ENCODE measurements at regions not wholly inside any gene's neighbourhood (a gene's known extent, or its start where the extent isn't known, plus 50 kb on each side); places are given as distances from the start of the nearest gene placed in this dataset.

GRCh38 chrX:95640226-95640625 is 1044.4 kb upstream of the DIAPH2 start:
- no peaks in the 10 kb centered on the region for H4K20me1 ChIP-seq (ENCODE audit: insufficient read depth, low read length)
- H3K4me2 ChIP-seq (ENCODE audit: low read depth, low read length) = no peak overlapping the region
- no peak for FAIRE-seq
- no peak overlapping the region for H3K9ac ChIP-seq (ENCODE audit: insufficient read depth, low read depth, low read length)
- no peak overlapping the region for H3K27ac ChIP-seq (ENCODE audit: extremely low read length, insufficient read depth, low read length)
- H3K9me3 ChIP-seq (ENCODE audit: low read length) = no peaks in the 10 kb centered on the region
- in situ Hi-C loops (cut with HindIII; ENCODE audit: extremely low pct_ligation_motif_present, low pct_unique_long_range_greater_than_20kb) (no loop called here), intact Hi-C loops (cut with micrococcal nuclease; ENCODE audit: unreplicated experiment) (no loop called here)
- ChIA-PET CTCF (ENCODE audit: low intra/inter-chr PET ratio, low total read pairs) (no interaction called here), POLR2A (no interaction called here)
- WGBS (ENCODE audit: low lambda C conversion rate) = 0% methylated on average over 2 of the region's 2 CpGs
- H3K4me3 ChIP-seq (replicated peaks in 1 of 3; ENCODE audit: insufficient read depth in 1 of 3, low read depth in 2 of 3, low read length in 3 of 3) = no peak overlapping the region
- no peaks in the 10 kb centered on the region for H3K36me3 ChIP-seq (replicated peaks in 1 of 2; ENCODE audit: control insufficient read depth in 1 of 2, insufficient read depth in 2 of 2, low read length in 2 of 2)
- no TSS peak for BruUV-seq (replicated peaks)
- no peaks in the 10 kb centered on the region for H3K27me3 ChIP-seq (ENCODE audit: control insufficient read depth in 1 of 2, insufficient read depth in 2 of 2, low read length in 2 of 2)
- no peak overlapping the region for H2AFZ ChIP-seq (ENCODE audit: low read length)
- ATAC-seq = no peak
- no peaks in the 10 kb centered on the region for H3K79me2 ChIP-seq (ENCODE audit: insufficient read depth, low read length)
- no peaks in the 10 kb centered on the region for H3K4me1 ChIP-seq (ENCODE audit: insufficient read depth, low read length)
- DNase-seq (ENCODE audit: low spot score) = no peak
- TF ChIP-seq, protein P1, sequence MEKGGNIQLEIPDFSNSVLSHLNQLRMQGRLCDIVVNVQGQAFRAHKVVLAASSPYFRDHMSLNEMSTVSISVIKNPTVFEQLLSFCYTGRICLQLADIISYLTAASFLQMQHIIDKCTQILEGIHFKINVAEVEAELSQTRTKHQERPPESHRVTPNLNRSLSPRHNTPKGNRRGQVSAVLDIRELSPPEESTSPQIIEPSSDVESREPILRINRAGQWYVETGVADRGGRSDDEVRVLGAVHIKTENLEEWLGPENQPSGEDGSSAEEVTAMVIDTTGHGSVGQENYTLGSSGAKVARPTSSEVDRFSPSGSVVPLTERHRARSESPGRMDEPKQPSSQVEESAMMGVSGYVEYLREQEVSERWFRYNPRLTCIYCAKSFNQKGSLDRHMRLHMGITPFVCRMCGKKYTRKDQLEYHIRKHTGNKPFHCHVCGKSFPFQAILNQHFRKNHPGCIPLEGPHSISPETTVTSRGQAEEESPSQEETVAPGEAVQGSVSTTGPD (CRISPR knock-in tag; IDR thresholded peaks at IDR 0.05) = no peak
- TF ChIP-seq, protein P2, sequence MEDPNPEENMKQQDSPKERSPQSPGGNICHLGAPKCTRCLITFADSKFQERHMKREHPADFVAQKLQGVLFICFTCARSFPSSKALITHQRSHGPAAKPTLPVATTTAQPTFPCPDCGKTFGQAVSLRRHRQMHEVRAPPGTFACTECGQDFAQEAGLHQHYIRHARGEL (CRISPR knock-in tag; IDR thresholded peaks at IDR 0.05) = no peak
- no peak for TF ChIP-seq SKI (IDR thresholded peaks at IDR 0.05; ENCODE audit: partially characterized antibody)
- no peak for TF ChIP-seq ZNF7 (CRISPR knock-in tag; IDR thresholded peaks at IDR 0.05)
- TF ChIP-seq HINFP (CRISPR knock-in tag; IDR thresholded peaks at IDR 0.05; ENCODE audit: low read depth) = no peak
- TF ChIP-seq CENPX (CRISPR knock-in tag; IDR thresholded peaks at IDR 0.05) = no peak
- TF ChIP-seq ZNF138 (CRISPR knock-in tag; IDR thresholded peaks at IDR 0.05; ENCODE audit: low read depth) = no peak
- no peak for TF ChIP-seq NONO (IDR thresholded peaks at IDR 0.05)
- no peak for TF ChIP-seq NONO (CRISPR knock-in tag; conservative IDR thresholded peaks at IDR 0.05)
- no peak for TF ChIP-seq SRSF1 (optimal IDR thresholded peaks at IDR 0.05; ENCODE audit: low read depth, low read length)
- TF ChIP-seq KDM2A (CRISPR knock-in tag; IDR thresholded peaks at IDR 0.05; ENCODE audit: borderline replicate concordance, low read depth) = no peak
- no peak for TF ChIP-seq BRD4 (CRISPR knock-in tag; IDR thresholded peaks at IDR 0.05)
- TF ChIP-seq ZNF235 (CRISPR knock-in tag; IDR thresholded peaks at IDR 0.05; ENCODE audit: borderline replicate concordance) = no peak
- TF ChIP-seq, protein P3, sequence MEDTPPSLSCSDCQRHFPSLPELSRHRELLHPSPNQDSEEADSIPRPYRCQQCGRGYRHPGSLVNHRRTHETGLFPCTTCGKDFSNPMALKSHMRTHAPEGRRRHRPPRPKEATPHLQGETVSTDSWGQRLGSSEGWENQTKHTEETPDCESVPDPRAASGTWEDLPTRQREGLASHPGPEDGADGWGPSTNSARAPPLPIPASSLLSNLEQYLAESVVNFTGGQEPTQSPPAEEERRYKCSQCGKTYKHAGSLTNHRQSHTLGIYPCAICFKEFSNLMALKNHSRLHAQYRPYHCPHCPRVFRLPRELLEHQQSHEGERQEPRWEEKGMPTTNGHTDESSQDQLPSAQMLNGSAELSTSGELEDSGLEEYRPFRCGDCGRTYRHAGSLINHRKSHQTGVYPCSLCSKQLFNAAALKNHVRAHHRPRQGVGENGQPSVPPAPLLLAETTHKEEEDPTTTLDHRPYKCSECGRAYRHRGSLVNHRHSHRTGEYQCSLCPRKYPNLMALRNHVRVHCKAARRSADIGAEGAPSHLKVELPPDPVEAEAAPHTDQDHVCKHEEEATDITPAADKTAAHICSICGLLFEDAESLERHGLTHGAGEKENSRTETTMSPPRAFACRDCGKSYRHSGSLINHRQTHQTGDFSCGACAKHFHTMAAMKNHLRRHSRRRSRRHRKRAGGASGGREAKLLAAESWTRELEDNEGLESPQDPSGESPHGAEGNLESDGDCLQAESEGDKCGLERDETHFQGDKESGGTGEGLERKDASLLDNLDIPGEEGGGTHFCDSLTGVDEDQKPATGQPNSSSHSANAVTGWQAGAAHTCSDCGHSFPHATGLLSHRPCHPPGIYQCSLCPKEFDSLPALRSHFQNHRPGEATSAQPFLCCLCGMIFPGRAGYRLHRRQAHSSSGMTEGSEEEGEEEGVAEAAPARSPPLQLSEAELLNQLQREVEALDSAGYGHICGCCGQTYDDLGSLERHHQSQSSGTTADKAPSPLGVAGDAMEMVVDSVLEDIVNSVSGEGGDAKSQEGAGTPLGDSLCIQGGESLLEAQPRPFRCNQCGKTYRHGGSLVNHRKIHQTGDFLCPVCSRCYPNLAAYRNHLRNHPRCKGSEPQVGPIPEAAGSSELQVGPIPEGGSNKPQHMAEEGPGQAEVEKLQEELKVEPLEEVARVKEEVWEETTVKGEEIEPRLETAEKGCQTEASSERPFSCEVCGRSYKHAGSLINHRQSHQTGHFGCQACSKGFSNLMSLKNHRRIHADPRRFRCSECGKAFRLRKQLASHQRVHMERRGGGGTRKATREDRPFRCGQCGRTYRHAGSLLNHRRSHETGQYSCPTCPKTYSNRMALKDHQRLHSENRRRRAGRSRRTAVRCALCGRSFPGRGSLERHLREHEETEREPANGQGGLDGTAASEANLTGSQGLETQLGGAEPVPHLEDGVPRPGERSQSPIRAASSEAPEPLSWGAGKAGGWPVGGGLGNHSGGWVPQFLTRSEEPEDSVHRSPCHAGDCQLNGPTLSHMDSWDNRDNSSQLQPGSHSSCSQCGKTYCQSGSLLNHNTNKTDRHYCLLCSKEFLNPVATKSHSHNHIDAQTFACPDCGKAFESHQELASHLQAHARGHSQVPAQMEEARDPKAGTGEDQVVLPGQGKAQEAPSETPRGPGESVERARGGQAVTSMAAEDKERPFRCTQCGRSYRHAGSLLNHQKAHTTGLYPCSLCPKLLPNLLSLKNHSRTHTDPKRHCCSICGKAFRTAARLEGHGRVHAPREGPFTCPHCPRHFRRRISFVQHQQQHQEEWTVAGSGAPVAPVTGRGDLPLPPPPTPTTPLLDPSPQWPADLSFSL (CRISPR knock-in tag; IDR thresholded peaks at IDR 0.05) = no peak
- no peak for TF ChIP-seq MBNL3 (CRISPR knock-in tag; conservative IDR thresholded peaks at IDR 0.05)
- no peak for TF ChIP-seq ZFP82 (CRISPR knock-in tag; IDR thresholded peaks at IDR 0.05; ENCODE audit: borderline replicate concordance)
- no peak for TF ChIP-seq MEIS1 (CRISPR knock-in tag; IDR thresholded peaks at IDR 0.05; ENCODE audit: borderline replicate concordance)
- TF ChIP-seq ZNF761 (CRISPR knock-in tag; conservative IDR thresholded peaks at IDR 0.05) = no peak

All from HepG2 (cell line).